ENCODE measurements at regions not wholly inside any gene's neighbourhood (a gene's known extent, or its start where the extent isn't known, plus 50 kb on each side); places are given as distances from the start of the nearest gene placed in this dataset.

DNA sequence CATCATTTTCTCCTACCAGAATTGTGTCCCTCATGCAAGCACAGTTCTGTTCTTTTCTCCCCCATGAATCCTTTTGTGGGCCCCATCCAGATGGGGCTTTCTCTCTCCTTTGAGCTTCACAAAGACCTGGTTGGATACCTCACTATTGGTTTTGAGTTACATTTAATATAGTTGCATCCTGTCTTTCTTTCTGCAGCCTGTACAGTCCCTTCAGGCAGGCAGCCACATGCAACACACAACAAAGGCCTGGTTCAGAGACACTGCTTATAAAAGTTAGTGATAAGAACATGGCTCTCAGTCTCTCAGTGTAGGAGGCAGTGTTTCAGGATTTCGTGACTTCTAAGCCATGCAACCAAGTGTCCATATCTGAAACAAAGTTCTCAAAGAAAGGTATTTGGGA lies 70.6 kb upstream of the PAGE3 start:
- TF ChIP-seq, protein P1, sequence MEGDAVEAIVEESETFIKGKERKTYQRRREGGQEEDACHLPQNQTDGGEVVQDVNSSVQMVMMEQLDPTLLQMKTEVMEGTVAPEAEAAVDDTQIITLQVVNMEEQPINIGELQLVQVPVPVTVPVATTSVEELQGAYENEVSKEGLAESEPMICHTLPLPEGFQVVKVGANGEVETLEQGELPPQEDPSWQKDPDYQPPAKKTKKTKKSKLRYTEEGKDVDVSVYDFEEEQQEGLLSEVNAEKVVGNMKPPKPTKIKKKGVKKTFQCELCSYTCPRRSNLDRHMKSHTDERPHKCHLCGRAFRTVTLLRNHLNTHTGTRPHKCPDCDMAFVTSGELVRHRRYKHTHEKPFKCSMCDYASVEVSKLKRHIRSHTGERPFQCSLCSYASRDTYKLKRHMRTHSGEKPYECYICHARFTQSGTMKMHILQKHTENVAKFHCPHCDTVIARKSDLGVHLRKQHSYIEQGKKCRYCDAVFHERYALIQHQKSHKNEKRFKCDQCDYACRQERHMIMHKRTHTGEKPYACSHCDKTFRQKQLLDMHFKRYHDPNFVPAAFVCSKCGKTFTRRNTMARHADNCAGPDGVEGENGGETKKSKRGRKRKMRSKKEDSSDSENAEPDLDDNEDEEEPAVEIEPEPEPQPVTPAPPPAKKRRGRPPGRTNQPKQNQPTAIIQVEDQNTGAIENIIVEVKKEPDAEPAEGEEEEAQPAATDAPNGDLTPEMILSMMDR (IDR thresholded peaks at IDR 0.05; ENCODE audit: low read length) = no peak
- TF ChIP-seq EZH2 (IDR thresholded peaks at IDR 0.05; ENCODE audit: borderline replicate concordance, low read length) = no peak
